GM21367 (cell line): ENCODE measurements at regions not wholly inside any gene's neighbourhood (a gene's known extent, or its start where the extent isn't known, plus 50 kb on each side); places are given as distances from the start of the nearest gene placed in this dataset.

ENCODE experiments used
- ATAC-seq: cut with Tn5 transposase; IDR thresholded peaks from one replicate; pipeline ENCODE4 v1.9.1; 2021; ENCODE audit not compliant: unreplicated experiment

DNA sequence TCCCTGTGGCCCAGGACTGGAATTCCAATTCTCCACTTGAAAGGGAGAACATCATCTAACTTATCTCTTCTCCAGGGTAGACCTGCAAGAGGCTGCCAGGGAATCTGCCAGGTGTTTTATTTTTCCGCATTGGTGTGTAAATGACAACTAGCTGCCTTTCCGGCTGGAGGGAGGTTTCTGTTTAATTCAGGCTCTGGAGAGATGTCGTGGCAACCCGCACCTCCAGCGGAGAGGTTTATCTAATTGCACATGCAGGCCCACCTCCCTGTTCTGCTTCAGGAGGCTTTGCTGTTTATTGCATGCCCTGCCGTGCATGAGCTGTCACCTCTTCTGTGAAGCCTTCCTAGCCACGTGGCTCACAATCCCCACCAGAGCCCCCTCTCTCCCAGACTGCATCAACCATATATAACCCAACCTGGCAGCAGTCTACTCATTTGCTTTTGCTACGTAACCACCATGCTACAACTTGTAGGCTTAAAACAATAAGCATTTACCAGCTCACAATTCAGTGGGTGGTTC is 151.6 kb downstream of the C1orf94 start:
- no peak for ATAC-seq

DNA sequence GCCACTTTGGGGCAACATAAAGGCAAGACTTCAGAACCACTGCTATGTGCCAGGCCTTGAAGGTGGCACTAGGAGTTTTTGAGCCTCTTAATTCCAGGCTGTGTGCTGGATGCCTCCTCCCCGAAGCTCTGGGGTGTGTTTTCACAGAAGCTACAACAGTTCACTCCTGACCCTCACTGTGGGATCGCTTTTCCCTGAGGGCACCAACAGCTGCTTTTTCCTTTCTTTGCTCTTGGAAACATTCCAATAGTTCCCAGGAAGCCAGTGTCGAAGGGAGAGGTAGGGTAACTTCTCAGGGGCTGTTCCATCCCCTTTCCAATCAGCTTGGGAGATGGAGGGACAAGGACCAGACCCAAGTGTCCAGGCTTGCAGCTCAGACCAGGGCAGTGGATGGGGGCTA is 153.4 kb downstream of the C1orf94 start:
- no peak for ATAC-seq

DNA sequence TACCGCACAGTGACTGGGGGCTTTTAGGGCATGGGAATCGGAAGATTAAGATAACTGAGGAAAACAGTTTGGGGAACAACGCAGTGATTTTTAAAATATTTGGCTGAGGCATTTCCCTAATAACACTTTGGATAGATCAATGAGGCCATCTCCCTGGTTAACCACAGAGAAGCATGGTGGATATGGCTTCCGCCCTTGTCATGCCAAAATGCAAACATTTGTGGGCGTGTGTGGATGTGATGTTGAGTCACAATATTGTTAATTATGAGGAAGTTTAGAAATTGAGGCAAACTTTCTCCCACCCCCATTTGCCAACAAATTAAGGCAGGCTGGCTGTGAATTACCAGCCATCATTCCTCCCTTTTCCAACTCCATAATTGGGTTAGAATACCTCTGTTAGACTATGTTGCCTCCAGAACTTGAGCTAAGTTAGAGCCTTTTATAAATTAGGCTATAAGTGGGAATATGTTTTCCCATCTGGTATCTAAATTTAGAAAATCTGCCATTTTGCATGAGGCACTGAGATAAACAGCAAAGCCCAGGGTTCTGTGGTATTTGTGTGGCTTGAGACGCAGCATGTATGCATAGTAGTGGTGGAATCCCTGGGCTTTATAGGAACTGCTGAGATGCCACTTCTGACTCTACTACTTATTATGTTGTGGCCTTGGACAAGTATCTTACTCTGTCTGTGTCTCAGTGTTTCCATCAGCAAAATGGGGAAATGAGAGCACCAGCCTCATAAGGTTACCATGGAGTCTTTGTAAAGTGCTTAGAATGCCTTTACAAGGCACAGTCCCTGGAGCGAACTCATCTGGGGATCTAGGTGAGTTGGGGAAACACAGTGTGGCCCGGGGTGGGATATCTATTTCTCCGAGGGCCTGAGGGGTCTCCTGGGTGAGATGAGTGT is 154.6 kb downstream of the C1orf94 start:
- ATAC-seq = no peak

- ATAC-seq = no peak
Measured at GRCh38 chr1:34332996-34333395, 156.3 kb downstream of the C1orf94 start.

- no peak for ATAC-seq
Measured at GRCh38 chr1:34338871-34339270, 162.2 kb downstream of the C1orf94 start.

DNA sequence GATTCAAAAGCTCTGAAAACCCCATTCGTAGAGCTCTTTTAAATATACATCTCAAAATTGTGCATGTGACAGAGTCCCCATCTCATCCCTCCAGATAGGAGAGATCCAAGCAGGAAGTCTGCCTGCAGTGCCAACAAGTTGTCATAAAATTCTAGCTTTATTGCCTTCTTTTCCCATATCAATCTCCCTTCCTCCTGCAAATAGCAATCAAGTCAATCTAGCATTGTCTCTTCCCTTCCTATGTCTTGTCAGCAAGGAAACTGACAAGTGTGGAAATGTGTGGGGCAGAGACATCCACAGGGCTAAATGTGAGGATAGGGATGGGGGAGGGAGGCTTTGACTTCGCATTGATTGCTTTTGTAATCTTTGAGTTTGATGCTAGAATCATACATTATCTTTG is 165.2 kb downstream of the C1orf94 start:
- ATAC-seq = no peak

DNA sequence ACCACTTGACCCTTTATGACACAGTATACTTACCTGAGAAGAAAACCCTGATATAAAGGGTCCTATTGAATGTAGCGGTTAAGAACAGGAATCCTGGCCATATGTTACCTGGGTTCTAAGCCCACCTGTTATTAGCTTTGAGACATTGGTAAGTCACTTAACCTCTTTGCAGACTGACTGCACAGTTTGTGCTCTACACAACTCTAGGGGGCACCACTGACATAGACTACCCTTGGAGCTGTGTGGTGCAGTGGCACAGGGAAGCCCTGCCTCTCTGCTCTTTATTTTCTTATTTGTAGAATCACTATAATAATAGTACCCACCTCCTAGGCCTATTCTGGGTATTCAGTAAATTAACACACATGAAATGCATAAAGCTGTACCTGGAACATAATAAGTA is 165.6 kb downstream of the C1orf94 start:
- ATAC-seq = no peak

- ATAC-seq = no peak
Measured at GRCh38 chr1:34346128-34346527, 169.4 kb downstream of the C1orf94 start.

GRCh38 chr1:34353409-34353808 is 176.7 kb downstream of the C1orf94 start:
- no peak for ATAC-seq

GRCh38 chr1:34354367-34354766 is 177.7 kb downstream of the C1orf94 start:
- no peak for ATAC-seq

- no peak for ATAC-seq
Measured at GRCh38 chr1:34356853-34357252, 180.1 kb downstream of the C1orf94 start.

DNA sequence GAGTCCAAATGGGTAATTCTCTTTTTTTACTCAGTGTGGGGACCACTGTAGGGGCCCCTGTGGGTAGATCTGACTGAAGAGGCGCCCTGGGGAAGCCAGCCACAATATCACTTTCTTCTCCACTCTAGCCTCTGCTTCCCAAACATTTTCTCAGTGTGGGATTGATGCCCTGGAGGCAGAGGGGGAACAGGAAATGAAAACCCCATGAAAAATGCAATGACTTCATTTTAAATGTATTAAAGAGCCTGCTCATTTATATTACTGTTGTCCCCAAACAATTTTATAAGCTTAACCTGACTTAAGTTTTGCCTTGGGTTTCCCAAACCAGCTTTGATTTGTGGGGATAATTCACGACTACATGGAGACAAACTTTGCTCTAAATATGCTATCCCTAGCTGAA is 181.9 kb downstream of the C1orf94 start:
- ATAC-seq = no peak

DNA sequence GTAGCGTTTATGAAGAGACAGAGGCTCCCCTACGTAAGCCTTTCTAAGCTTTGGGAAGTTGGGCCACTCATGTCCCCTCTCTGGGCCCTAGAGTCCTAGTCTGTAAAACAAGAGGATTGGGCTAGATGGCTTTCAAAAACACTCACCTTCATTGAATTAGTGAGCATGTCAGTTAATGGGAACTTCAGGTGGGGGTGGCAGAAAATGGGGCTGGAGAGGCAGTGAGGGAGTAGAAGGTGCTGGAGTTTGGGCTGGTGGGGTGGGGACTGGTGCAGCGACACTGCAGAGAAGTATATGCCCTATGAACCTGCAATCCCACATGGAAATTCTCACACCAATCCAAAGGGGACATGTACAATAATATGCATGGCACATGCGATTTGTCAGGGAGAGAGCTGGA is 182.7 kb downstream of the C1orf94 start:
- ATAC-seq = no peak

DNA sequence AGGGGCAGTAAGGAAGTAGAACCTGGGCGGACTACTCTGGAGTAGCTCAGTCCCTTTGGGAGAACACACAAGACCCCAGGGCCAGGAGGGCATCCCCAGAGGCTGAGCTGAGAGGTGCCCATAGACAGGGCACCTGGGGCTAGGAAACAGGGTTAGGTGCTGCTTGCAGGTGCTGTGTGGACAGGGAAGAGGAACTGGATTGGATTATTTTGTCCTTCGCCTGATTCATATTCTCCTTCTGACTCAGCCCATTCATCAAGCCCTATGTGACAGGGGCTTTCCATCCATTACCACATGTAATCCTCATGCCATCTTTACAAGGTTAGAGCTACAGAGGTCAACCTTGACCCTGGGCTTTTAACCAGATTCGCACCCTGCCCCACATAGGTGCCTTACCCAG is 183.9 kb downstream of the C1orf94 start:
- no peak for ATAC-seq

- ATAC-seq = no peak
Measured at GRCh38 chr1:34361121-34361520, 184.4 kb downstream of the C1orf94 start.

DNA sequence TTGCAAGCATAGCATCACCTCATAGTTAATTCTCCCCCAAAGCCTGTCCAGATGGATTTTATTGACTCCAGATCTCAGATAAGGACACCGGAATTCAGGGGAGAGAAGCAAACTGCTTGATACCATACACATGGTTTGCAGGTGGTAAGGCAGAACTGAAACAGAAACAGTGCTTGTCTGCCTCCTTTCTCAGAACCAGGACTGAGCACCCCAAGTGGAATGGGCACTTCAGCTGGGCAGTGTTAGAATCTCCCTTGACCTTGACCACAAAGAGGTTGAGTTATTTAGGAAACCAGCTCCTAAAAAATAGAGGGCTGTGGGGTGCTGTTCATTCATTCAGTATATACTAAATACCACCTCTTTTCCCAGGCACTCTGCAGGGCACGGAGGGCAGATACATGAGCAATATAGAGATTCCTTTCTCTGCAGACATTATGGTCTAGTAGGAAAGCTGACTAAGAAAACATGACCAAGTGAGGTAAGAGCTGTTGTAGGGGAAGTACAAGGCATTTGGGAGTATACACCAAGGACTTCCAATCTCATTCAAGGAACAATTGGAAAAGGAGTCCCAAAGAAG is 185.2 kb downstream of the C1orf94 start:
- ATAC-seq = no peak

GRCh38 chr1:34362949-34363348 is 186.2 kb downstream of the C1orf94 start:
- no peak for ATAC-seq

GRCh38 chr1:34363447-34363846 is 186.7 kb downstream of the C1orf94 start:
- ATAC-seq = no peak

- ATAC-seq = no peak
Measured at GRCh38 chr1:34363915-34364314, 187.2 kb downstream of the C1orf94 start.

DNA sequence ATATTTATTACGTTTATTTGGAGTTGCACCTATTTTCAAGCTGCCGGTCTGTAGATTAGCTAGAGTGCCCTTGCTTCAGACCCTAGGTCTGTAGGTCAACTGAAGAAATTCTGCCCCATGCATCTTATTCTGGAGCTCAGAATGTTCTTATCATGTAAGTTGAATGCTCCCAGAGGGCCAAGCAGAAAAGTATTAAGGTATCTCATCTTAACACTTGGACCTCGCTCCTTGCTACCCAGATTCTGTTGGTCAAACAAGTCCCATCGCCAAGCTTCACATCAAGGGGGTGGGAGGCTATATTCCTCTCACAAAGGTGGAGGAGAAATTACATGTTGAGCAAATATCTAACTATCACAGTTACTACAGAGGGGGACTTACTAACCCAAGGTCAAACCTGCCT is 187.7 kb downstream of the C1orf94 start:
- no peak for ATAC-seq

DNA sequence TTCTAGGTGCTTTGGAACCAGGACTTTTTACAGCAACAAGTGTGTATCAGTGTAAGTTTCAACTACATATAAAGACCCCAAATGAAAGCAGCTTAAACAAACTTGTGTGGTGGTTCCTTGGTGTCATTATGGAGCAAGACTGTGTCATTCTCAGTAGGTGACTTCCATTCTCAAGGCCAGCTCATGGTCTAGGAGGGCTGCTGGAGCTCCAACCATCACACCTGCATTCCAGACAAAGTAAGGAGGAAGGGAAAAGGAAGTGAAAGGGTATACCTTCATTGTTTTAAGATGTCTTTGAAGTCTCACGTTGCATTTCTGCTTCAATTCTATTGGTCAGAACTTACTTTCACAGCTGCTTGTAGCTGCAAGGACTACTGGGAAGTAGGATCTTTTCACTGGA is 188.6 kb downstream of the C1orf94 start:
- ATAC-seq = no peak

GRCh38 chr1:34366875-34367624 is 190.3 kb downstream of the C1orf94 start:
- ATAC-seq = no peak
